GM23338 (cell line): ENCODE measurements at regions not wholly inside any gene's neighbourhood (a gene's known extent, or its start where the extent isn't known, plus 50 kb on each side); places are given as distances from the start of the nearest gene placed in this dataset.

Experiments used
- ATAC-seq: fragments of 200-7000 bp; cut with Tn5 transposase; 3 replicates; pipeline ENCODE4 v1.9.1; 2020
- DNase-seq: peaks from one replicate; pipeline ENCODE4 v3.0.0-alpha.2; 2015; ENCODE audit warnings: low spot score
- H2AFZ ChIP-seq: fragments of 200-600 bp; sonication (generic); 2 replicates; pipeline ENCODE4 v1.8.0; 2016; ENCODE audit warnings: antibody characterized with exemption, mild to moderate bottlenecking, moderate library complexity
- H3F3A ChIP-seq: fragments of 200-600 bp; sonication (generic); replicated peaks from 2 replicates; pipeline ENCODE4 v1.8.0; 2017; ENCODE audit warnings: antibody characterized with exemption, mixed run types, low read depth
- H3K27ac ChIP-seq: fragments of 200-600 bp; sonication (generic); 2 replicates; pipeline ENCODE4 v1.6.1; 2016; ENCODE audit warnings: low read depth
- H3K27me3 ChIP-seq: fragments of 200-600 bp; sonication (generic); 2 replicates; pipeline ENCODE4 v1.8.0; 2016; ENCODE audit warnings: mild to moderate bottlenecking, mixed run types, moderate library complexity; ENCODE audit not compliant: insufficient read depth
- H3K36me3 ChIP-seq: fragments of 200-600 bp; sonication (generic); 2 replicates; pipeline ENCODE4 v1.8.0; 2016; ENCODE audit warnings: mild to moderate bottlenecking; ENCODE audit not compliant: insufficient read depth
- H3K4me1 ChIP-seq: fragments of 200-600 bp; sonication (generic); 2 replicates; pipeline ENCODE4 v1.8.0; 2016; ENCODE audit warnings: mild to moderate bottlenecking, moderate library complexity; ENCODE audit not compliant: insufficient read depth
- H3K4me2 ChIP-seq: fragments of 200-600 bp; sonication (generic); 2 replicates; pipeline ENCODE4 v1.7.1; 2017; ENCODE audit warnings: mixed run types
- H3K4me3 ChIP-seq: fragments of 200-600 bp; sonication (generic); 2 replicates; pipeline ENCODE4 v1.6.1; 2016; ENCODE audit warnings: mixed run types
- H3K79me2 ChIP-seq: fragments of 200-600 bp; sonication (generic); replicated peaks from 2 replicates; pipeline ENCODE4 v1.8.0; 2017; ENCODE audit warnings: mild to moderate bottlenecking; ENCODE audit not compliant: insufficient read depth
- H3K9me2 ChIP-seq: fragments of 200-600 bp; sonication (generic); 2 replicates; pipeline ENCODE4 v1.8.0; 2017; ENCODE audit not compliant: insufficient read depth
- H4K20me1 ChIP-seq: fragments of 200-600 bp; sonication (generic); replicated peaks from 2 replicates; pipeline ENCODE4 v1.8.0; 2017; ENCODE audit warnings: mild to moderate bottlenecking; ENCODE audit not compliant: insufficient read depth
- H3K27ac Mint-ChIP-seq: 2 replicates; pipeline ENCODE4 v1.8.0; 2020; ENCODE audit warnings: inconsistent platforms, mild to moderate bottlenecking, moderate library complexity, mixed read lengths
- H3K27me3 Mint-ChIP-seq: 3 replicates; pipeline ENCODE4 v1.8.0; 2022; ENCODE audit warnings: low read depth, mild to moderate bottlenecking, moderate library complexity, mixed read lengths, inconsistent platforms; ENCODE audit not compliant: insufficient read depth, poor library complexity
- H3K36me3 Mint-ChIP-seq: 3 replicates; pipeline ENCODE4 v1.8.0; 2021; ENCODE audit warnings: low read depth, mild to moderate bottlenecking, inconsistent platforms, moderate library complexity, mixed read lengths
- H3K4me1 Mint-ChIP-seq: 3 replicates; pipeline ENCODE4 v1.8.0; 2020; ENCODE audit warnings: mild to moderate bottlenecking, inconsistent platforms, mixed read lengths
- H3K4me3 Mint-ChIP-seq: 3 replicates; pipeline ENCODE4 v1.8.0; 2021; ENCODE audit warnings: moderate library complexity, mild to moderate bottlenecking, inconsistent platforms, mixed read lengths
- H3K9me3 Mint-ChIP-seq: 3 replicates; pipeline ENCODE4 v1.8.0; 2020; ENCODE audit warnings: moderate library complexity, mild to moderate bottlenecking, inconsistent platforms, mixed read lengths
- CREB1 ChIP-seq: fragments of 250-450 bp; sonication (Bioruptor Pico); IDR thresholded peaks from 2 replicates; pipeline ENCODE4 v1.5.0; 2020; ENCODE audit warnings: low read depth, mild to moderate bottlenecking, moderate library complexity
- EZH2 ChIP-seq: fragments of 200-600 bp; sonication (generic); IDR thresholded peaks from one replicate; pipeline ENCODE4 v1.8.0; 2017; ENCODE audit warnings: antibody characterized with exemption, mild to moderate bottlenecking, low read depth; ENCODE audit not compliant: unreplicated experiment
- JUNB ChIP-seq: IDR thresholded peaks from one replicate; pipeline ENCODE4 v1.6.1; 2016; ENCODE audit warnings: antibody characterized with exemption; ENCODE audit not compliant: unreplicated experiment
- NANOG ChIP-seq: IDR thresholded peaks from 2 replicates; pipeline ENCODE4 v1.6.1; 2016; ENCODE audit warnings: antibody characterized with exemption, borderline replicate concordance
- STAT1 ChIP-seq: IDR thresholded peaks from one replicate; pipeline ENCODE4 v1.6.1; 2016; ENCODE audit warnings: antibody characterized with exemption; ENCODE audit not compliant: unreplicated experiment
- ZNF114 ChIP-seq: fragments of 250-450 bp; sonication (Bioruptor Pico); IDR thresholded peaks from 2 replicates; pipeline ENCODE4 v1.5.0; 2020; ENCODE audit warnings: mild to moderate bottlenecking, moderate library complexity
- TF ChIP-seq, protein P1 (sequence below): IDR thresholded peaks from one replicate; pipeline ENCODE4 v1.6.1; 2018; ENCODE audit warnings: antibody characterized with exemption; ENCODE audit not compliant: unreplicated experiment
- TF ChIP-seq, protein P2 (sequence below): fragments of 250-450 bp; sonication (Bioruptor Pico); IDR thresholded peaks from 2 replicates; pipeline ENCODE4 v1.5.0; 2020; ENCODE audit warnings: mild to moderate bottlenecking, moderate library complexity

DNA sequence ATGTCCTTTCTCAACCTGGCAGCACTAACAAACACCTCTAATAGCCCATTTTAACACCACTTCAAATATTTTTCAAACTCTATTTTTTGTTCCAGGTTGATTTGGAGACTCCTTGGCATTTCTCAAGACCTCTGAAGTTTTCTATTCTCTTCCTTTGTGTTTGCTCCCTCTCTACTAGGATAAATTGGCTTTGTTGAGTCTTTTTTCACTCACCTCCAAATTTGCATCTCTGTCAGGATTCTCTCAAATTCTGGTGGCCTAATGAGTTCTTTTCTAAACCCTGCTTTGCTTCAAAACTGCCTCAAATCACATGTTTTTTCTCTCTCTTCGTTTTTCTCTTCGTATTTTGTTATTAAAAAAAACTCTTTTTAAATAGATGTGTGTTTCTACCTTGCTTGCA, 582.2 kb upstream of the ADGRL4 start:
- peaks cover 45% of the 10 kb centered on the region for H3K4me1 ChIP-seq
- H3K4me3 ChIP-seq, result no peak overlapping the region
- peak overlapping the region; percentile 89 for H3K27ac Mint-ChIP-seq
- TF ChIP-seq NANOG, result no peak
- TF ChIP-seq STAT1, result no peak
- no peak for TF ChIP-seq EZH2
- DNase-seq (peak; percentile 49), ATAC-seq (peak; percentile 77)
- no peak overlapping the region for H2AFZ ChIP-seq
- H3F3A ChIP-seq, result no peaks in the 10 kb centered on the region
- H3K9me2 ChIP-seq, result no peaks in the 10 kb centered on the region
- H3K27ac ChIP-seq, result peak overlapping the region; percentile 26
- H3K4me3 Mint-ChIP-seq, result peak overlapping the region; percentile 25; the same call in 1 of the 3 replicates
- H3K27me3 ChIP-seq, result no peaks in the 10 kb centered on the region
- no peaks in the 10 kb centered on the region; the same call in 1 of the 2 replicates for H3K36me3 ChIP-seq
- H3K79me2 ChIP-seq, result no peaks in the 10 kb centered on the region
- H3K27me3 Mint-ChIP-seq, result no peaks in the 10 kb centered on the region
- H3K4me1 Mint-ChIP-seq, result peaks cover 48% of the 10 kb centered on the region
- H3K36me3 Mint-ChIP-seq, result peaks cover 30% of the 10 kb centered on the region; the same call in 2 of the 3 replicates
- peaks cover 16% of the 10 kb centered on the region for H3K9me3 Mint-ChIP-seq
- no peaks in the 10 kb centered on the region for H4K20me1 ChIP-seq
- peak overlapping the region; percentile 5 for H3K4me2 ChIP-seq

DNA sequence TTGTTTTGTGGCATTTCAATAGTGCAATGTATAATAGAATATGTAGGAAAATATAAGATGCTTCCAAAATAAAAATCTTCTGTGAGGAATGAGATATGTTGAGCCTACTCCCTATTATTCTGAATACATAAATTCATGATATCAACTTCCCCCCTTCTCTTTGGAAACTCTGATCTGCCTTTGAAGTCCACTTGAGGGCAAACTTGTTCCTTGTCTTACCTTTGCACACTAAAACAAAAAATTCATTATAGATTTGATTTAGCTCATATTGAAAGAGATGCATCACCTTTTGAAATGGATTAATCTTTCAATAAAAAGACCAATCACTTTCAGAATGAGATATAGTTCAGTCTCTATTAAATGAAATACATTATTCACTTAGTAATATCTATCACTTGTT, 580.7 kb upstream of the ADGRL4 start:
- TF ChIP-seq CREB1, result no peak
- TF ChIP-seq, protein P1, sequence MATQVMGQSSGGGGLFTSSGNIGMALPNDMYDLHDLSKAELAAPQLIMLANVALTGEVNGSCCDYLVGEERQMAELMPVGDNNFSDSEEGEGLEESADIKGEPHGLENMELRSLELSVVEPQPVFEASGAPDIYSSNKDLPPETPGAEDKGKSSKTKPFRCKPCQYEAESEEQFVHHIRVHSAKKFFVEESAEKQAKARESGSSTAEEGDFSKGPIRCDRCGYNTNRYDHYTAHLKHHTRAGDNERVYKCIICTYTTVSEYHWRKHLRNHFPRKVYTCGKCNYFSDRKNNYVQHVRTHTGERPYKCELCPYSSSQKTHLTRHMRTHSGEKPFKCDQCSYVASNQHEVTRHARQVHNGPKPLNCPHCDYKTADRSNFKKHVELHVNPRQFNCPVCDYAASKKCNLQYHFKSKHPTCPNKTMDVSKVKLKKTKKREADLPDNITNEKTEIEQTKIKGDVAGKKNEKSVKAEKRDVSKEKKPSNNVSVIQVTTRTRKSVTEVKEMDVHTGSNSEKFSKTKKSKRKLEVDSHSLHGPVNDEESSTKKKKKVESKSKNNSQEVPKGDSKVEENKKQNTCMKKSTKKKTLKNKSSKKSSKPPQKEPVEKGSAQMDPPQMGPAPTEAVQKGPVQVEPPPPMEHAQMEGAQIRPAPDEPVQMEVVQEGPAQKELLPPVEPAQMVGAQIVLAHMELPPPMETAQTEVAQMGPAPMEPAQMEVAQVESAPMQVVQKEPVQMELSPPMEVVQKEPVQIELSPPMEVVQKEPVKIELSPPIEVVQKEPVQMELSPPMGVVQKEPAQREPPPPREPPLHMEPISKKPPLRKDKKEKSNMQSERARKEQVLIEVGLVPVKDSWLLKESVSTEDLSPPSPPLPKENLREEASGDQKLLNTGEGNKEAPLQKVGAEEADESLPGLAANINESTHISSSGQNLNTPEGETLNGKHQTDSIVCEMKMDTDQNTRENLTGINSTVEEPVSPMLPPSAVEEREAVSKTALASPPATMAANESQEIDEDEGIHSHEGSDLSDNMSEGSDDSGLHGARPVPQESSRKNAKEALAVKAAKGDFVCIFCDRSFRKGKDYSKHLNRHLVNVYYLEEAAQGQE, result no peak
- no peak for TF ChIP-seq NANOG
- TF ChIP-seq ZNF114 (CRISPR knock-in tag), result no peak
- H3K27ac Mint-ChIP-seq, result no peak overlapping the region; the same call in 1 of the 2 replicates
- peaks cover 1% of the 10 kb centered on the region for H3K27me3 Mint-ChIP-seq
- Histone ChIP-seq H3K27ac (no peak overlapping the region), H3K4me1 (peaks cover 45% of the 10 kb centered on the region), H3K79me2 (no peaks in the 10 kb centered on the region), H4K20me1 (no peaks in the 10 kb centered on the region), H3K4me2 (no peak overlapping the region), H3K9me2 (no peaks in the 10 kb centered on the region), H2AFZ (no peak overlapping the region), H3K4me3 (no peak overlapping the region), H3K36me3 (no peaks in the 10 kb centered on the region; the same call in 1 of the 2 replicates), H3K27me3 (no peaks in the 10 kb centered on the region), H3F3A (no peaks in the 10 kb centered on the region)
- H3K4me3 Mint-ChIP-seq, result no peak overlapping the region
- DNase-seq (no peak), ATAC-seq (no peak)
- peaks cover 36% of the 10 kb centered on the region; the same call in 2 of the 3 replicates for H3K36me3 Mint-ChIP-seq
- H3K9me3 Mint-ChIP-seq, result peaks cover 26% of the 10 kb centered on the region
- peaks cover 47% of the 10 kb centered on the region for H3K4me1 Mint-ChIP-seq

DNA sequence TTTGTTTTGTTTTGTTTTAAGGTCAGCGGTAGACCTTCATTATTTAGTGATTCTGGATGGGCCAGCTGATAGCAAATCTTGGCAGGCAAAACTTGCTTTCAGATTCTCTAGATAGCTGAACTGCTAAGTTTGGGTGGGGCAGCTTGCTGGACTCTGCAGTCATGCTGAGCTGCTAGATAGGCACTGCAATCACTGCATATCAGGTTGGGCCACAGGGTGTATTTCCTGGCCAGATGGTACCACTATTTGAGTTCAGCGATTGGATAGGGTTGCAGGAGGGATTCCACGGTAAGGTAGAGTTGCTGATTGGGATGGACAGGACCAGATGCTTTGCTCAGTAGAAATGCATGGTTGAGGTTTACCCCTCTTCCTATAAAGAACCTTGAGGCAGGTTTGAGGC, 579.3 kb upstream of the ADGRL4 start:
- Histone ChIP-seq H4K20me1 (no peaks in the 10 kb centered on the region), H3K27me3 (no peaks in the 10 kb centered on the region), H3K9me2 (no peaks in the 10 kb centered on the region), H3F3A (no peaks in the 10 kb centered on the region), H3K79me2 (no peaks in the 10 kb centered on the region), H2AFZ (no peak overlapping the region), H3K27ac (no peak overlapping the region), H3K36me3 (no peaks in the 10 kb centered on the region; the same call in 1 of the 2 replicates), H3K4me3 (no peak overlapping the region), H3K4me2 (no peak overlapping the region), H3K4me1 (peaks cover 31% of the 10 kb centered on the region)
- Mint-ChIP-seq H3K9me3 (peaks cover 26% of the 10 kb centered on the region), H3K27ac (no peak overlapping the region), H3K4me3 (no peak overlapping the region), H3K4me1 (peaks cover 37% of the 10 kb centered on the region), H3K36me3 (peaks cover 37% of the 10 kb centered on the region; the same call in 2 of the 3 replicates), H3K27me3 (peaks cover 1% of the 10 kb centered on the region)
- ATAC-seq (no peak), DNase-seq (no peak)
- TF ChIP-seq JUNB (no peak), STAT1 (no peak)
- TF ChIP-seq, protein P2, sequence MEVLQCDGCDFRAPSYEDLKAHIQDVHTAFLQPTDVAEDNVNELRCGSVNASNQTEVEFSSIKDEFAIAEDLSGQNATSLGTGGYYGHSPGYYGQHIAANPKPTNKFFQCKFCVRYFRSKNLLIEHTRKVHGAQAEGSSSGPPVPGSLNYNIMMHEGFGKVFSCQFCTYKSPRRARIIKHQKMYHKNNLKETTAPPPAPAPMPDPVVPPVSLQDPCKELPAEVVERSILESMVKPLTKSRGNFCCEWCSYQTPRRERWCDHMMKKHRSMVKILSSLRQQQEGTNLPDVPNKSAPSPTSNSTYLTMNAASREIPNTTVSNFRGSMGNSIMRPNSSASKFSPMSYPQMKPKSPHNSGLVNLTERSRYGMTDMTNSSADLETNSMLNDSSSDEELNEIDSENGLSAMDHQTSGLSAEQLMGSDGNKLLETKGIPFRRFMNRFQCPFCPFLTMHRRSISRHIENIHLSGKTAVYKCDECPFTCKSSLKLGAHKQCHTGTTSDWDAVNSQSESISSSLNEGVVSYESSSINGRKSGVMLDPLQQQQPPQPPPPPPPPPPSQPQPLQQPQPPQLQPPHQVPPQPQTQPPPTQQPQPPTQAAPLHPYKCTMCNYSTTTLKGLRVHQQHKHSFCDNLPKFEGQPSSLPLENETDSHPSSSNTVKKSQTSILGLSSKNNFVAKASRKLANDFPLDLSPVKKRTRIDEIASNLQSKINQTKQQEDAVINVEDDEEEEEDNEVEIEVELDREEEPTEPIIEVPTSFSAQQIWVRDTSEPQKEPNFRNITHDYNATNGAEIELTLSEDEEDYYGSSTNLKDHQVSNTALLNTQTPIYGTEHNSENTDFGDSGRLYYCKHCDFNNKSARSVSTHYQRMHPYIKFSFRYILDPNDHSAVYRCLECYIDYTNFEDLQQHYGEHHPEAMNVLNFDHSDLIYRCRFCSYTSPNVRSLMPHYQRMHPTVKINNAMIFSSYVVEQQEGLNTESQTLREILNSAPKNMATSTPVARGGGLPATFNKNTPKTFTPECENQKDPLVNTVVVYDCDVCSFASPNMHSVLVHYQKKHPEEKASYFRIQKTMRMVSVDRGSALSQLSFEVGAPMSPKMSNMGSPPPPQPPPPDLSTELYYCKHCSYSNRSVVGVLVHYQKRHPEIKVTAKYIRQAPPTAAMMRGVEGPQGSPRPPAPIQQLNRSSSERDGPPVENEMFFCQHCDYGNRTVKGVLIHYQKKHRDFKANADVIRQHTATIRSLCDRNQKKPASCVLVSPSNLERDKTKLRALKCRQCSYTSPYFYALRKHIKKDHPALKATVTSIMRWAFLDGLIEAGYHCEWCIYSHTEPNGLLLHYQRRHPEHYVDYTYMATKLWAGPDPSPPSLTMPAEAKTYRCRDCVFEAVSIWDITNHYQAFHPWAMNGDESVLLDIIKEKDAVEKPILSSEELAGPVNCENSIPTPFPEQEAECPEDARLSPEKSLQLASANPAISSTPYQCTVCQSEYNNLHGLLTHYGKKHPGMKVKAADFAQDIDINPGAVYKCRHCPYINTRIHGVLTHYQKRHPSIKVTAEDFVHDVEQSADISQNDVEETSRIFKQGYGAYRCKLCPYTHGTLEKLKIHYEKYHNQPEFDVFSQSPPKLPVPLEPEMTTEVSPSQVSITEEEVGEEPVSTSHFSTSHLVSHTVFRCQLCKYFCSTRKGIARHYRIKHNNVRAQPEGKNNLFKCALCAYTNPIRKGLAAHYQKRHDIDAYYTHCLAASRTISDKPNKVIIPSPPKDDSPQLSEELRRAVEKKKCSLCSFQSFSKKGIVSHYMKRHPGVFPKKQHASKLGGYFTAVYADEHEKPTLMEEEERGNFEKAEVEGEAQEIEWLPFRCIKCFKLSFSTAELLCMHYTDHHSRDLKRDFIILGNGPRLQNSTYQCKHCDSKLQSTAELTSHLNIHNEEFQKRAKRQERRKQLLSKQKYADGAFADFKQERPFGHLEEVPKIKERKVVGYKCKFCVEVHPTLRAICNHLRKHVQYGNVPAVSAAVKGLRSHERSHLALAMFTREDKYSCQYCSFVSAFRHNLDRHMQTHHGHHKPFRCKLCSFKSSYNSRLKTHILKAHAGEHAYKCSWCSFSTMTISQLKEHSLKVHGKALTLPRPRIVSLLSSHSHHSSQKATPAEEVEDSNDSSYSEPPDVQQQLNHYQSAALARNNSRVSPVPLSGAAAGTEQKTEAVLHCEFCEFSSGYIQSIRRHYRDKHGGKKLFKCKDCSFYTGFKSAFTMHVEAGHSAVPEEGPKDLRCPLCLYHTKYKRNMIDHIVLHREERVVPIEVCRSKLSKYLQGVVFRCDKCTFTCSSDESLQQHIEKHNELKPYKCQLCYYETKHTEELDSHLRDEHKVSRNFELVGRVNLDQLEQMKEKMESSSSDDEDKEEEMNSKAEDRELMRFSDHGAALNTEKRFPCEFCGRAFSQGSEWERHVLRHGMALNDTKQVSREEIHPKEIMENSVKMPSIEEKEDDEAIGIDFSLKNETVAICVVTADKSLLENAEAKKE, result no peak
